SU-DHL-6 (cell line): ENCODE measurements at regions not wholly inside any gene's neighbourhood (a gene's known extent, or its start where the extent isn't known, plus 50 kb on each side); places are given as distances from the start of the nearest gene placed in this dataset.
"Not testable (repeated sequence)": the region's sequence is repeated elsewhere in the genome, so short reads cannot be mapped to it uniquely, and the experiment has no call there.

ENCODE experiments used
- H2AFZ ChIP-seq: fragments of 200-600 bp; sonication (generic); 2 replicates; pipeline ENCODE4 v1.6.1; 2014; ENCODE audit warnings: low read depth, mild to moderate bottlenecking, moderate library complexity, mixed read lengths, antibody characterized with exemption, low read length; ENCODE audit not compliant: severe bottlenecking
- H3F3A ChIP-seq: fragments of 200-600 bp; shearing (Covaris generic); 2 replicates; pipeline ENCODE4 v1.6.0; 2016; ENCODE audit warnings: antibody characterized with exemption, mild to moderate bottlenecking; ENCODE audit not compliant: insufficient read depth
- H3K27ac ChIP-seq: fragments of 200-600 bp; sonication (generic); 2 replicates; pipeline ENCODE4 v1.5.1; 2016; ENCODE audit warnings: low read depth, mild to moderate bottlenecking, low read length, moderate library complexity, mixed read lengths
- H3K27me3 ChIP-seq: fragments of 200-600 bp; sonication (generic), shearing (Covaris generic); 2 replicates; pipeline ENCODE4 v1.6.0; 2014; ENCODE audit warnings: mild to moderate bottlenecking, low read length
- H3K36me3 ChIP-seq: fragments of 200-600 bp; sonication (generic); 2 replicates; pipeline ENCODE4 v1.6.1; 2014; ENCODE audit warnings: mild to moderate bottlenecking, low read length, mixed read lengths
- H3K4me2 ChIP-seq: fragments of 300-600, 200-600 bp; shearing (Covaris generic), sonication (generic); 2 replicates; pipeline ENCODE4 v1.6.0; 2014; ENCODE audit warnings: low read length, low read depth, mild to moderate bottlenecking; ENCODE audit not compliant: poor library complexity, severe bottlenecking
- H3K4me3 ChIP-seq: fragments of 200-600 bp; sonication (generic); 2 replicates; pipeline ENCODE4 v1.5.1; 2014; ENCODE audit warnings: antibody characterized with exemption, low read length, mild to moderate bottlenecking, mixed read lengths; ENCODE audit not compliant: insufficient read depth, poor library complexity, severe bottlenecking
- H3K79me2 ChIP-seq: fragments of 200-600 bp; sonication (generic); 2 replicates; pipeline ENCODE4 v1.6.1; 2014; ENCODE audit warnings: mild to moderate bottlenecking, low read length, moderate library complexity; ENCODE audit not compliant: insufficient read depth
- H3K9ac ChIP-seq: fragments of 200-600 bp; sonication (generic); 2 replicates; pipeline ENCODE4 v1.7.0; 2014; ENCODE audit warnings: mild to moderate bottlenecking, low read length
- H3K9me2 ChIP-seq: fragments of 200-600 bp; sonication (generic); replicated peaks from 2 replicates; pipeline ENCODE4 v1.6.1; 2014; ENCODE audit warnings: low read length; ENCODE audit not compliant: insufficient read depth
- H3K9me3 ChIP-seq: fragments of 200-600 bp; sonication (generic); 2 replicates; pipeline ENCODE4 v1.6.1; 2014; ENCODE audit warnings: low read length, mixed read lengths; ENCODE audit not compliant: insufficient read depth
- H4K20me1 ChIP-seq: fragments of 200-600 bp; sonication (generic); 2 replicates; pipeline ENCODE4 v1.6.1; 2014; ENCODE audit warnings: low read depth, mild to moderate bottlenecking, antibody characterized with exemption, low read length, moderate library complexity, mixed read lengths
- CTCF ChIP-seq: fragments of 200-600 bp; sonication (generic); IDR thresholded peaks from one replicate; pipeline ENCODE4 v1.5.1; 2017; ENCODE audit warnings: antibody characterized with exemption, mild to moderate bottlenecking, low read length, moderate library complexity; ENCODE audit not compliant: insufficient read depth, poor library complexity, severe bottlenecking
- EZH2phosphoT487 ChIP-seq: fragments of 200-600 bp; sonication (generic), shearing (Covaris generic); conservative IDR thresholded peaks from 2 replicates; pipeline ENCODE4 v1.6.1; 2018; ENCODE audit warnings: mild to moderate bottlenecking, antibody characterized with exemption, low read length, moderate library complexity, mixed read lengths

- Histone ChIP-seq H3K9me3 (no peaks in the 10 kb centered on the region), H3K36me3 (no peaks in the 10 kb centered on the region), H3K79me2 (no peaks in the 10 kb centered on the region), H3K27ac (no peak overlapping the region), H3K4me3 (no peak overlapping the region), H3K4me2 (no peak overlapping the region), H2AFZ (no peak overlapping the region), H3K9ac (no peak overlapping the region), H3K9me2 (no peaks in the 10 kb centered on the region), H3F3A (no peaks in the 10 kb centered on the region), H4K20me1 (no peaks in the 10 kb centered on the region), H3K27me3 (no peaks in the 10 kb centered on the region)
- TF ChIP-seq CTCF = no peak
- no peak for TF ChIP-seq EZH2phosphoT487
These were observed 191.3 kb downstream of the OR2B2 start for GRCh38 chr6:27720607-27721580.

GRCh38 chr6:27719039-27719438 lies 193.2 kb downstream of the OR2B2 start:
- not testable (repeated sequence) for H4K20me1 ChIP-seq, H3K27ac ChIP-seq, H3K9me2 ChIP-seq, H3K4me2 ChIP-seq, H3K9ac ChIP-seq, H3K79me2 ChIP-seq, H3K27me3 ChIP-seq, H3K4me3 ChIP-seq, H3K9me3 ChIP-seq, H3F3A ChIP-seq, H3K36me3 ChIP-seq, H2AFZ ChIP-seq

DNA sequence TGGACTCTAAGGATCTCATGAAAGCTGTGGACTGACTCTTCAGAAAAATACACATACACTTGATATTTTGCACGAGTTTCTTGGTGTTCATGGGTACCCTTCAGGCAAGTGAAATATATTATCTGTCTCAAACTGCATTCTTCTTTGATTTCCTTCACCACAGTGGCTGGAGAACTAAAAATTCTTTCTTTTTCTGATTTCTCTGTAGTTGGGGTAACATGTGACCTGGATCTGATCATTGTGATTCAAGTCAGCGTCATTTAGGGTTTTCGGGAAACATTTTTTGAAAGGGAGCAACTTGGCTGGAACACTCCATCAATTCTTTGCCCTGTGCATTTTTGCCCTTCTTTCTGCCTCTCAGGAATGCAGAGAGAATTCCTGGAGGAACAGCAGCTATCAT lies 205.8 kb downstream of the OR2B2 start:
- Histone ChIP-seq H4K20me1 (no peaks in the 10 kb centered on the region), H3K36me3 (peaks cover 4% of the 10 kb centered on the region; the same call in 1 of the 2 replicates), H3K9me2 (no peaks in the 10 kb centered on the region), H3K4me2 (no peak overlapping the region), H3K9ac (no peak overlapping the region), H3K4me3 (no peak overlapping the region), H3K79me2 (no peaks in the 10 kb centered on the region), H3F3A (no peaks in the 10 kb centered on the region), H2AFZ (no peak overlapping the region), H3K9me3 (no peaks in the 10 kb centered on the region), H3K27me3 (no peaks in the 10 kb centered on the region), H3K27ac (no peak overlapping the region)
- TF ChIP-seq CTCF = no peak
- TF ChIP-seq EZH2phosphoT487 = no peak

DNA sequence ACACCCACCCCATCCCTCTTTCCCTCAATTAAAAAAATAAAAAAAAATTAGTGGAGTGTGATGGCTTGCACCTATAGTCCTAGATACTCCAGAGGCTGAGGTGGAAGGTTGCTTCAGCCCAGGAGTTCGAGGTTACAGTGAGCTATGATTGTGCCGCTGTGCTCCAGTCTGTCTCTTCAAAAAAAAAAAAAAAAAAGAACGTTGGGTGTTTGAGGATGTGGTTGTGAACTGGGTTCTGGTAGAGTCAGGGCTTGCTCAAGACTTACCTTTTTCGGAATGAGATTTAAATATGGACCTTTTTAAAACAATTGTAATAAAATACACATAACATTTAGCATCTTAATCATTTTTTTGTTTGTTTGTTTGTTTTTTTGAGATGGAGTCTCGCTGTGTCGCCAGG lies 211.9 kb downstream of the OR2B2 start:
- H3K27me3 ChIP-seq = no peaks in the 10 kb centered on the region
- H3K9me2 ChIP-seq = no peaks in the 10 kb centered on the region
- no peaks in the 10 kb centered on the region for H3F3A ChIP-seq
- no peak overlapping the region for H3K27ac ChIP-seq
- no peak overlapping the region for H3K4me2 ChIP-seq
- H3K9me3 ChIP-seq = no peaks in the 10 kb centered on the region
- peaks cover 4% of the 10 kb centered on the region; the same call in 1 of the 2 replicates for H3K36me3 ChIP-seq
- peaks cover 13% of the 10 kb centered on the region for H3K79me2 ChIP-seq
- no peak overlapping the region for H2AFZ ChIP-seq
- H4K20me1 ChIP-seq = no peaks in the 10 kb centered on the region; the same call in 1 of the 2 replicates
- no peak overlapping the region for H3K9ac ChIP-seq
- no peak overlapping the region for H3K4me3 ChIP-seq
- TF ChIP-seq CTCF (no peak), EZH2phosphoT487 (no peak)
